HEK293T (cell line): ENCODE measurements at regions not wholly inside any gene's neighbourhood (a gene's known extent, or its start where the extent isn't known, plus 50 kb on each side); places are given as distances from the start of the nearest gene placed in this dataset.

Experiments
- ELF4 ChIP-seq: fragments of 450-650 bp; IDR thresholded peaks from 2 replicates; pipeline ENCODE4 v1.6.1; 2017; ENCODE audit warnings: antibody characterized with exemption
- HDGF ChIP-seq: fragments of 450-650 bp; IDR thresholded peaks from 2 replicates; pipeline ENCODE4 v1.6.1; 2017; ENCODE audit warnings: antibody characterized with exemption, borderline replicate concordance
- PKNOX1 ChIP-seq: fragments of 450-650 bp; IDR thresholded peaks from 2 replicates; pipeline ENCODE4 v1.6.1; 2016
- SP1 ChIP-seq: fragments of 450-650 bp; IDR thresholded peaks from 2 replicates; pipeline ENCODE4 v1.6.1; 2017
- ZNF384 ChIP-seq: fragments of 450-650 bp; IDR thresholded peaks from 2 replicates; pipeline ENCODE4 v1.6.1; 2016

DNA sequence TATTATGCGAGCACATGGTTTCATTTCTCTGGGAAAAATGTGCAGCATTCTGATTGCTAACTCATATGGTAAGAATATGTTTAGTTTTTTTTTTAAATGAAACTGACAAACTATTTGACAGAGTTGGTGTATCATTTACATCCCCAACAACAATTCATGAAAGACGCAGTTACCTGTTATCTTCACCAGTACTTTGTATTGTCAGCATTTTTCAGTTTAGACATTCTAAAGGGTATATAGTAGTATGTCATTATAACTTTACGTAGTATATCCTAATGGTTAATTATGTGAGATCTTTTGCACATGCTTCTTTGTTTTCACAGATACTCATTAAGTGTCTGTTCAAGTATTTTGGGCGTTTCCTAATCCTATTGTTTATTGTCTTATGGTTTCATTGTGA, 891.1 kb upstream of the AGA start:
- no peak for TF ChIP-seq SP1
- no peak for TF ChIP-seq ELF4
- no peak for TF ChIP-seq ZNF384
- no peak for TF ChIP-seq PKNOX1
- TF ChIP-seq HDGF, result no peak
